Neural progenitor cell (in vitro differentiated cells): ENCODE measurements at regions not wholly inside any gene's neighbourhood (a gene's known extent, or its start where the extent isn't known, plus 50 kb on each side); places are given as distances from the start of the nearest gene placed in this dataset.

ENCODE experiments used
- EZH2 ChIP-seq: fragments of 200-600 bp; sonication (generic); IDR thresholded peaks from 2 replicates; pipeline ENCODE4 v1.6.1; 2017; ENCODE audit warnings: antibody characterized with exemption, mild to moderate bottlenecking, moderate library complexity
- EZH2phosphoT487 ChIP-seq: fragments of 200-600 bp; sonication (generic); IDR thresholded peaks from 2 replicates; pipeline ENCODE4 v1.6.1; 2017; ENCODE audit warnings: antibody characterized with exemption
- TF ChIP-seq, protein P1 (sequence below): fragments of 200-600 bp; sonication (generic); IDR thresholded peaks from 2 replicates; pipeline ENCODE4 v1.5.1; 2017; ENCODE audit warnings: antibody characterized with exemption, mild to moderate bottlenecking

DNA sequence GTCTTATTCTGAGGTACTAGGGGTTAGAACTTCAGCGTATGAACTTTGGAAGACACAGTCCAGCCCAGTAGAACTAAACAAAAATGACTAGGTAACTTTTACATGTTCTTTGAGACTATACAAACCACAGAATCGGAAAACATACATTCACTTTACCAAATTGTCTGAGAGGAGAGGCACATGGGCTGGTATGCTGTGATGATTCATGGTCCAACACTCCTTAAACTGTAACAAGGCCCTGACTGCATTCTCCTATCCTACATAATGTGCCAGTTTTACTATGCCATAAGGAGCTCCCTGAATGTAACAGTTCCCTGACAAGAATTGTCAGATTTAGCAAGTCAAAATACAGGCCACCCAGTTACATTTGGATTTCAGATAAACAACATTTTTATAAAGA lies 640.0 kb downstream of the RAB28 start:
- TF ChIP-seq, protein P1, sequence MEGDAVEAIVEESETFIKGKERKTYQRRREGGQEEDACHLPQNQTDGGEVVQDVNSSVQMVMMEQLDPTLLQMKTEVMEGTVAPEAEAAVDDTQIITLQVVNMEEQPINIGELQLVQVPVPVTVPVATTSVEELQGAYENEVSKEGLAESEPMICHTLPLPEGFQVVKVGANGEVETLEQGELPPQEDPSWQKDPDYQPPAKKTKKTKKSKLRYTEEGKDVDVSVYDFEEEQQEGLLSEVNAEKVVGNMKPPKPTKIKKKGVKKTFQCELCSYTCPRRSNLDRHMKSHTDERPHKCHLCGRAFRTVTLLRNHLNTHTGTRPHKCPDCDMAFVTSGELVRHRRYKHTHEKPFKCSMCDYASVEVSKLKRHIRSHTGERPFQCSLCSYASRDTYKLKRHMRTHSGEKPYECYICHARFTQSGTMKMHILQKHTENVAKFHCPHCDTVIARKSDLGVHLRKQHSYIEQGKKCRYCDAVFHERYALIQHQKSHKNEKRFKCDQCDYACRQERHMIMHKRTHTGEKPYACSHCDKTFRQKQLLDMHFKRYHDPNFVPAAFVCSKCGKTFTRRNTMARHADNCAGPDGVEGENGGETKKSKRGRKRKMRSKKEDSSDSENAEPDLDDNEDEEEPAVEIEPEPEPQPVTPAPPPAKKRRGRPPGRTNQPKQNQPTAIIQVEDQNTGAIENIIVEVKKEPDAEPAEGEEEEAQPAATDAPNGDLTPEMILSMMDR = no peak
- TF ChIP-seq EZH2 (no peak), EZH2phosphoT487 (no peak)
